Myocyte (in vitro differentiated cells): ENCODE measurements at regions not wholly inside any gene's neighbourhood (a gene's known extent, or its start where the extent isn't known, plus 50 kb on each side); places are given as distances from the start of the nearest gene placed in this dataset.

Experiments used
- DNase-seq: peaks from one replicate; pipeline ENCODE4 v3.0.0-alpha.2; 2012; ENCODE audit warnings: low read depth

DNA sequence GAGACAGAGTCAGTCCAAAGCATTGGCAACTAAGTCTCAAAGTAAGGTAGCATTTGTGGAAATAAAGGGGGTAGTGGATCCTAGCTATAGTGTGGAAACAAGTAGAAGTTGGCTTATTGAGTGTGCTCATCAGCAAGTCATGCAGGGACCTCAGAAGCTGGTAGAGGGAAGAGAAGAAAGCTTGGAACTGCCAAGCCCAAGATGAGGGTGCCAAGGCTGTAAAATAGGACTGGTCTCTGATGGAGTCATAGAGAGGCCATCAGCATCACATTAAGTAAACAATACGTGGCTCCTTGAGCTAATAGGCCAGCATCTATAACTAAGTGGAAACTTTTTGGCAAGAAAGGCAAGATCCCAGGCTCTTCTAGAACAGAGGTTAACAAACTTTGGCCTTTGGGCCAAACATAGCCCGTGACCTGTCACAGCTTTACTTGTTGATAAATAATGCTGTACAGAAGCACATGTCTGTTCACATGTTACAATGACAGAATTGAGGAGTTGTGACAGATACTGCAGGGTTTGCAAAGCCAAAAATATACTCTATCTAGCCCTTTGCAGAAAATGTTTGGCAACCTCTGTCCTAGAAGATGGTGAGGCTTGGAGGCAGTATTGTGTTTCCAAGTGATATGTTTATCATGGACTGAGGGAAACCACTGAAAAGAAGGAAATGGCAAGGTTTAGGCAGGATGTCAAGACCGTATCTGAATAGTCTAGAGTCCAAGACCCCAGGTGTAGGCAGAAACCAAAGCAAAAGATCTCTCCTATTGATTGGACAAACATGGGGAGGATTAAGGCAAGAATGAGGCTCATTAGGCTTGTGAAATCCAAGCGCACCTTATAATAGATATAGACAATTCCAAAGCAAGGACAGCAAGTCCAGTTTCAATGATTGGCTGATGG is 62.5 kb upstream of the CD44 start:
- no peak for DNase-seq

DNA sequence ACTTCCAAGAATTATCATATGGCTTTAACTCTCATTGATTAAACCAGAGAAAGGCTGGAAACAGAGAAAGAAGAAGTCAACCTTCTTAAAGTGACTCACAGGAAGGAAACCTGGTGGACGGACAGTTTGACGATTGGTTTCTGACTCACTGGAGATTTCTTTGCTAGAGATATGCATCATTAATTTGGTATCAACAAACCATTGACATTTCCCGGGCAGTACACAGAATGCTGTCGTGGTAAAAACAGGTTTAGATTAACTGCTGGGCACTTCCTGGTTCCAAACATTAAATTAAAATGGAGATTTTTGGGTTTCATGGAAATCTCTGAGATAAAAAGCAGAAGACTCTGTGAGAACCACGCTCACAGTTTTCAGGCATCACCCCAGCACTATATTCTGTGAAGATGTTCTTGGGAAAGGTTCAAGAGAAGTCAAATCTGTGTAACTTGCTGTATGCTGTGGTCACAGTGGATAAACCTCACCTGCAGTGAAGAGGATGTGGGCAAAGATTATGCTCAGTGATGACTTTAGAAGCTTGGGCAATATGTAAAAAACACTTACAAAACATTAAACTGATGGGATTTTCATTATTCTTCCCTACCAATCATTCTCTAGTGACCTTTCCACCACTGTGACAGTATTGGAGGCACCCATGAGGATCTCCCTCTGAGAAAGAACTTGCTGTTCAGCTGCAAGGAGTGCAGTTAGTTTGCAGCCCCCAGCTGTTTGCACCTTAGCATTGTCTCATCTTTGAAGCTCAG is 61.1 kb upstream of the CD44 start:
- DNase-seq: no peak

DNA sequence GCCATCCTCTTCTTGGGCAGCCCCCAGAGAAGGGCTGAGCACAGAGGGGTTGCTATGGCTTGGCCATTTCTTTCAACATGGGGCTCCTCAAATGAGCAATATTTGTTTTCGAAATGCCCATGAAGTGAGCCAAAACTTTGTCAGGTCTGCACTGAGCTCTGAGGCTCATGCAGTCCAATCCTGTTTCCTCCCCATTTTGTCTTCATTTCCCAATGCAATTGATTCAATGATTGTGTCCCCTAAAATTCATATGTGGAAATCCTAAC is 60.6 kb upstream of the CD44 start:
- no peak for DNase-seq

DNA sequence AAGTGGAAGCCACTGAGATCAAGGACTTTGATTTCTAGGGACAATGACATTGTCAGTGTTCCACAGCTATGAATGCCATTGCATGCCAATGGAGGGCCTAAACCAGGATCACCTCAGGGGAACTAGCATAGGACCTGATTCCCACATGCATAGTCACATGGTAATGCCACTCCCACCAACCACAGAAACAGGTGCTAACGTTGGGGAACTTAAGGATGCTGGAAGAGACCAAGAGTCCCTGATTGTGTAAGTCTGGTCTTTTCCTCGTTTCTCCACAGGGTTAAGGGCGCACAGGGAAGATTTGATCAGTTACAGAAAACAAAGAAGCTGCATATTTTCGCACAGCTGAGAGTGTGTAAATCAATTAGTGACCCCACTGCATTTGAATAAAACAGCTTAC is 59.4 kb upstream of the CD44 start:
- DNase-seq: peak; percentile 89

DNA sequence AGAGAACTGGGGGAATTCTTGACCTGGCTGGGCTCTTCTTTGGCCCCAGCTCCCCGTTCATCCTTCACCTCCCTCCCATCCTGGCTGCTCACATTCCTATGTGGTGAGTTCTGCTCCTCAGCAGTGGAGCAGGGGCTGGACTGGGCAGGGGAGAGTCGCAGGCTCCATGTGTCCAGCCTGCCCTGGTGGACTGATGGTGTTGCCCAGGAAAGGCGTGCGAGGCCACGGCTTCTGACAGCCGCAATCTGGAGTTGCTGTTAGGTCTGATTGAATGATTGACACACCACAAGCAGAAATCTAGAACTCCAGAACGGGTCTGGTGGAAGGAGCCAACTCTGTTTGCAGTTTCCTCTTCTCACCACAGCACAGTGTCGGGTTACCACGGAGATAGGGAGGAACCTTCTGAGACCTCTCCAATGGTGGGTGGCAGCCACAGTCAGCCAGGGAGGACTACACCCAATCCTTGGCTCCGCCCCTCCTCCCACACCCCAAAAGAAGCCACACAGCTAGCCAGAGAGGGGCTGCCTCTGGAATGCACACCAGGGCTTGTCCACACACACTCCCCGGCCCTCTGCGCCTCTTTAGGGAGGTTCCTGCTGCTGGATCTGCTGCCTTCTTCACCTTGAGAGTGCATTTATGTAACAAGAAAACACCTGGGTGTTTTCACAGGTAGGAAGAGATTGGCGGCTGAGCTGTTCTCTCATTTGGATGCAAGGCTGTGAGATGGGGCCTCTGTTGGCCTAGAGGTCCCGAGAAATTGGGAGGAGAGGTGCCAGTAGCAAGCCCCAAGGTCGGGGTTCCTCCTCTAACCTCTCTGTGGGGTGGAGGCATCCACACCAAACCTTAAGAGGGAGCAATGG is 56.4 kb upstream of the CD44 start:
- peak; percentile 94 for DNase-seq

DNA sequence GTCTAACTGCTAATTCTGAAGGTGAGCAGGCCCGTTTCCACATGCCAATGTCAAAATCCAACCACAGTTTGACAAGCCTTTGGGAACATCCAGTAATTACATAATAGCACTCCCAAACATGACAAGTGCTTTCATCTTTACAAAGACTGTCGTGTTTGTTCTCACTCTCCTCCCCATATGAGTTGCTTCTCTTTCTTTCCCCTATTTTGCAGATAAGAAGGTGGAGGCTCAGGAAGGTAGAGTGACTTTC is 55.9 kb upstream of the CD44 start:
- no peak for DNase-seq

DNA sequence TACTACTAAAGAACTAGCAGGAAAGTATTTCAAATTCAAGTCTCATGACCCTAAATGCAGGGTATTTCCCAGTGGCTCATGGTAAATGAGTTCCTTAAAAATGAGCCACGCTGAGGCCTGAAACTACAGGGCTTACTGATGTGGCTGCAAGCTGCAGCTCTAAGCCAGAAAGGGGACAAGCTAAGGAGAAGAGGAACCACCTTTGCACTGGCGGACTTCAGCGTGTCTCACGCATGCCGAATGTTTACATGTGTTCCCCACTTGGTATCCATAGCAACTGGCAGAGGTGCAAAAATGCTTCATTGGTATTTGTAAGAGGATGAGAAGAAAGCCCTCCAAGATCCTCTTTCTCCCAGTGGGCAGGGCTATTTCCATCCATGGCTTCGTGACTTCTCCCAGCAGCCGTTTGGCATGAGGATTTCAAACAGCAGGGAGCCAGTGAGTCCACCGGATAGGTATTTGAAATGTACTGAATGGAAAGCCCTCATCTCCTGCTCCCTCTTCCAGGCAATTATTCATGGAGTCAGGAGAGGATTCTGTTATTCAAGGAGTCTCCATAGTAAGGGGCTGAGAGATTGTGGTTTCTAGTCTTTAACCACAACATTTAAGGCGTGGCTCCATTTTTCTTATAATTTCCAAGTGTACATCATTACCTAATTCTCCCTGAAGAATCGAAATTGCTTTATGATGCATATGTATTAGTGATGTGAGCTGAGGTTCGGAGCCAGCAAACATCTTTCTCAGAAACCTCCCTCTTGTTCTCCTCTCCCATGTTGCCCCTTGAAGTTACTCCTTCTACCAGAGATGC is 55.3 kb upstream of the CD44 start:
- DNase-seq: peak; percentile 99

DNA sequence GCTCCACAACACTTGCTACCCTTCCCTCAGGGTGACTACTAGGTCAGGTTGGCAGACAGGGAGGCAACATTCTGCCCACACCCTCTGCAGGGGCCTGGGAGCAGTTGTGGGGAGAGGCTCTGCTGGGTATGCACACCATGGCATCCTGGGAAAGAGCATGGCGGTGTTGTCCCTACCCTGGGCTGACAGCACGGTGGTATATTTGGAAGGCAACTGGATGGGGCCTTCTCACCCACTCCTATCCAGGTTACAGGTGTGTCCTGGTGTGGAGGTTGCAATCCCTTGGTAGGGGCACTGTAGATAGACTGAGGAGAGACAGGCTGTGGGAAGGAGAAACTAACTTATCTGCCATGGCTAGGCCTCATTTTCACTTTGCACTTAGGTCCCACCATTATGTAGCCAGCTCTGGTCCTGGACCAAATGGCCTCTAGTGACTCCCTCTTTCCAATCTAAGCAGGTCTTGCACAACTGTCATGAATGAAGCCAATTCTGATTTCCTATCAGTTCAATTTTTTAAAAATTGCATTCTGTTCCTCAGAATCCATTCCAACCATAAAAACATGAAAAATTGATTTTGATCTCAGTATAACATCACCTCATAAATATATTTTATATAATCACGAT is 54.0 kb upstream of the CD44 start:
- DNase-seq: no peak

DNA sequence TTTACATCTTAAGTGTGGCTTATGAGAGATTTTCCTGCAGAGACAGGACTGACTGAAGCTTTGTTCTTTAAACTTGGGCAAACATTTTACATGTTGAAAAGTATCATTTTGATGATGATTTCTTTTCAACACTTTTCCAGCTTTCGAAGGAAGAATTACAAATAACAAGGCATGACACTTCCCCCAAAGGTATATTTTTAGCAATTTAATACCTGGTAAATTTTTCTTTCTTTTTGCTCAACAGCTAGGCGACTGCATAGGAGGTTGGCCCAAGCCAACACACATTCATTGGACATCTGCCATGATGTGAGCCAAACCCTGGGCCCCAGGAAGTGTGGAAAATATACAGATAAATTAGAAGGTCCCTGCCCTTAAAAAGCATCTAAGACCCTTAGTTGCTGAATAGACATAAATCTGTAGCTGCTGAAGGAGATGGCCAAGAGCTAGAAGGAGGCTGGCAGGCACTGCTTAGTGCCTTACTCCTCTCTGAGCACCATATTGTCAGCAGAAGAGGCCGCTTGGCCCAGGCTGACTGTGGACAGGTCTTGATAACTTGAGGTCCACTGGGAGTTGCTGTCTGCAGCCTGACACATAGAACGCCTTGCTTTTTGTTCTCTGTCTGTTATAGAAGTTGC is 53.3 kb upstream of the CD44 start:
- no peak for DNase-seq

DNA sequence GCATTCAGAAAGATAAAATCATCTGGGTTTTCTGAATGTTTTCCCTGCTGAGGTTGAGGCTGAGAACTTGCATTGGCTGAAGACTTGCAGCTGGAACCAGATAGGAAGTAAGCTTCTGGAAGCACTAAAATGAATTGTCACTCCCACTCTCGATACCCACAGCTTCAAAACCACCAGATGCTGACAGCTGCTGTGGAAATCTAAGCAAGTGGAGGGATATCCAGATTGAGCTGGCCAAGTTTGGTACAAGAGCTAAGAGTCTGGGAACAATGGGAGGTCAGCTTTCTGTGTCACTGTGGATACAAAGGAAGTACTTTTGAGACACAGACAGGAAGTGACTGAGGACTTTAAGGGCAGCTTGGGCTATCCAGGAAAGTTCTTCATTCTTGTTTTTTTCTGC is 51.3 kb upstream of the CD44 start:
- DNase-seq: peak; percentile 89

DNA sequence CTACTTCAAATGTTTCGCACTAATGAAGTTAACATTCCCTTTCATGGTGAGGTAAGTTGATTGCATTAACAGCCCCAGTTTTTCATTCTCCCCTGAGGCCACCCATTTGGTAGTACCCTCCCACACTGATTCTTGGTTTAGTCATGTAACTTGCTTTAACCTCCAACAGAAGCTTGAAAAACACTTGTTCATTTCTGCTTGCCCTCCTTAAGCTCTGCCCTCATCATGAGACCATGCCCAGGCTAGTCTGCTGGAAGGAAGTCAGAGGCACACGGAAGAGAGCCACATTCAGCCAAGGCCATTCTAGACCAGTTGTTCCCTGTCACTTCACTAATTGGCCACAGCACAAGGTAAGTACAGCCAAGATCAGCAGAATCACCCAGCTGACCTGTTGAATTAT is 50.7 kb upstream of the CD44 start:
- no peak for DNase-seq

DNA sequence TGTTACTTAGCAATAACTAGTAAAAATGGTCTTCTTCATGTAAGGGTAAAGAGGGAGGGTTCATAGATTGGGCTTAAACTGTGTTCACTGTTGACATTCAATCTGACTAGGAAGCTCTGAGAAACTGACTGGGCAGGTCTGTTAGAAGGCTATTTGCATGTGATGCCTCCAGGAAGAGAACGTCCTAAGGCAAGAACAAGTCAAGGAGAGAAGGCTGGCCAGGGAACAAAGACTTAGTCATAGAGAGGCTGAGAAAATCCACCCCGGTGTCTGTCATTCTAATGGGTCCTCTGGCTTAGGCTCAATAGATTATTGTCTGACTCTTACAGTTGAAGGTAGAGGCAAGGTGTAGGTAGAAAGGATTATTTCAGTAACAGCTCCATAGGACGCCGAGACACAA is 50.3 kb upstream of the CD44 start:
- no peak for DNase-seq
